H1 (cell line): ENCODE measurements at regions not wholly inside any gene's neighbourhood (a gene's known extent, or its start where the extent isn't known, plus 50 kb on each side); places are given as distances from the start of the nearest gene placed in this dataset.

Experiments
- BRCA1 ChIP-seq: IDR thresholded peaks from 2 replicates; pipeline ENCODE4 v1.6.1; 2012; ENCODE audit warnings: low read depth, low read length, improper control_type of control experiment
- EGR1 ChIP-seq: IDR thresholded peaks from 2 replicates; pipeline ENCODE4 v1.6.1; 2011; ENCODE audit warnings: low read depth, low read length, borderline replicate concordance
- HDAC6 ChIP-seq: IDR thresholded peaks from one replicate; pipeline ENCODE4 v1.7.1; 2012; ENCODE audit warnings: low read depth, mild to moderate bottlenecking, inconsistent platforms, low read length, moderate library complexity
- RAD21 ChIP-seq, 2 experiments: IDR thresholded peaks in 1 of 2; conservative IDR thresholded peaks in 1 of 2; 2 replicates each; pipeline ENCODE4 v1.6.1; 2011; ENCODE audit warnings: low read depth in 2 of 2, low read length in 2 of 2, improper control_type of control experiment in 1 of 2, inconsistent platforms in 1 of 2, mild to moderate bottlenecking in 1 of 2, moderate library complexity in 1 of 2
- RXRA ChIP-seq: IDR thresholded peaks from 2 replicates; pipeline ENCODE4 v1.6.1; 2011; ENCODE audit warnings: low read depth, mild to moderate bottlenecking, low read length, moderate library complexity; ENCODE audit not compliant: insufficient read depth
- SP1 ChIP-seq: IDR thresholded peaks from 2 replicates; pipeline ENCODE4 v1.6.1; 2011; ENCODE audit warnings: low read depth, low read length
- TF ChIP-seq, protein P1 (sequence below): IDR thresholded peaks from 2 replicates; pipeline ENCODE4 v1.6.1; 2012; ENCODE audit warnings: low read length, inconsistent platforms

- TF ChIP-seq, protein P1, sequence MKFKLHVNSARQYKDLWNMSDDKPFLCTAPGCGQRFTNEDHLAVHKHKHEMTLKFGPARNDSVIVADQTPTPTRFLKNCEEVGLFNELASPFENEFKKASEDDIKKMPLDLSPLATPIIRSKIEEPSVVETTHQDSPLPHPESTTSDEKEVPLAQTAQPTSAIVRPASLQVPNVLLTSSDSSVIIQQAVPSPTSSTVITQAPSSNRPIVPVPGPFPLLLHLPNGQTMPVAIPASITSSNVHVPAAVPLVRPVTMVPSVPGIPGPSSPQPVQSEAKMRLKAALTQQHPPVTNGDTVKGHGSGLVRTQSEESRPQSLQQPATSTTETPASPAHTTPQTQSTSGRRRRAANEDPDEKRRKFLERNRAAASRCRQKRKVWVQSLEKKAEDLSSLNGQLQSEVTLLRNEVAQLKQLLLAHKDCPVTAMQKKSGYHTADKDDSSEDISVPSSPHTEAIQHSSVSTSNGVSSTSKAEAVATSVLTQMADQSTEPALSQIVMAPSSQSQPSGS: no peak
- no peak for TF ChIP-seq HDAC6
- no peak for TF ChIP-seq SP1
- TF ChIP-seq BRCA1: no peak
- no peak for TF ChIP-seq RXRA
- TF ChIP-seq EGR1: no peak
- TF ChIP-seq RAD21 (IDR thresholded peaks at IDR 0.05 in 1 of 2, conservative IDR thresholded peaks at IDR 0.05 in 1 of 2; ENCODE audit: low read depth in 2 of 2, low read length in 2 of 2): no peak
Observed at GRCh38 chrX:68929332-68930150, 100.7 kb downstream of the EFNB1 start (continued).
